Left lung (tissue), 4 donors: ENCODE measurements at regions not wholly inside any gene's neighbourhood (a gene's known extent, or its start where the extent isn't known, plus 50 kb on each side); places are given as distances from the start of the nearest gene placed in this dataset.

ENCODE experiments used
- ATAC-seq: fragments of 200-7000 bp; cut with Tn5 transposase; one replicate; pipeline ENCODE4 v1.9.1; 2020; ENCODE audit warnings: moderate library complexity
- DNase-seq, 4 donors: peaks; one replicate each; pipeline ENCODE4 v3.0.0-alpha.2; 2013 to 2020
- H3K27ac ChIP-seq, 2 donors: fragments of 200-600 bp; sonication (generic) in 1 of 2; one replicate each; pipeline versions ENCODE4 v1.5.0 to v1.8.0; 2020 to 2021
- H3K27me3 ChIP-seq, 2 donors: fragments of 200-600 bp; sonication (generic) in 1 of 2; one replicate each; pipeline versions ENCODE4 v1.5.0 to v1.8.0; 2020 to 2021
- H3K36me3 ChIP-seq, 2 donors: fragments of 200-600 bp; sonication (generic) in 1 of 2; one replicate each; pipeline versions ENCODE4 v1.5.0 to v1.8.0; 2020 to 2021
- H3K4me1 ChIP-seq, 2 donors: fragments of 200-600 bp; one replicate each; pipeline ENCODE4 v1.8.0; 2021
- H3K4me3 ChIP-seq, 2 donors: fragments of 200-600 bp; sonication (generic) in 1 of 2; one replicate each; pipeline versions ENCODE4 v1.5.0 to v1.8.0; 2020 to 2021; ENCODE audit warnings: mild to moderate bottlenecking in 1 of 2
- H3K9me3 ChIP-seq, 2 donors: fragments of 200-600 bp; sonication (generic) in 1 of 2; one replicate each; pipeline versions ENCODE4 v1.5.0 to v1.8.0; 2020 to 2021
- intact Hi-C, 2 donors: fragments of 100-400 bp; cut with DNase I; formaldehyde crosslinking; loops; one replicate each; pipeline versions ENCODE4 v1.11.2 to v1.14.2; 2022
- TF ChIP-seq, protein P1 (sequence below), 2 donors: fragments of 200-600 bp; sonication (generic) in 1 of 2; IDR thresholded peaks; one replicate each; pipeline versions ENCODE4 v1.5.0 to v1.8.0; 2021; ENCODE audit warnings: antibody characterized with exemption in 2 of 2
- donor health status: DM: no; HTN: yes; CAD: no.
- donor health status: DM: no; HTN: no; CAD: no.

GRCh38 chr10:133006202-133006601 lies 63.8 kb upstream of the CFAP46 start:
- peak in 1 of 4 donors; percentile 54 for DNase-seq
- TF ChIP-seq, protein P1, sequence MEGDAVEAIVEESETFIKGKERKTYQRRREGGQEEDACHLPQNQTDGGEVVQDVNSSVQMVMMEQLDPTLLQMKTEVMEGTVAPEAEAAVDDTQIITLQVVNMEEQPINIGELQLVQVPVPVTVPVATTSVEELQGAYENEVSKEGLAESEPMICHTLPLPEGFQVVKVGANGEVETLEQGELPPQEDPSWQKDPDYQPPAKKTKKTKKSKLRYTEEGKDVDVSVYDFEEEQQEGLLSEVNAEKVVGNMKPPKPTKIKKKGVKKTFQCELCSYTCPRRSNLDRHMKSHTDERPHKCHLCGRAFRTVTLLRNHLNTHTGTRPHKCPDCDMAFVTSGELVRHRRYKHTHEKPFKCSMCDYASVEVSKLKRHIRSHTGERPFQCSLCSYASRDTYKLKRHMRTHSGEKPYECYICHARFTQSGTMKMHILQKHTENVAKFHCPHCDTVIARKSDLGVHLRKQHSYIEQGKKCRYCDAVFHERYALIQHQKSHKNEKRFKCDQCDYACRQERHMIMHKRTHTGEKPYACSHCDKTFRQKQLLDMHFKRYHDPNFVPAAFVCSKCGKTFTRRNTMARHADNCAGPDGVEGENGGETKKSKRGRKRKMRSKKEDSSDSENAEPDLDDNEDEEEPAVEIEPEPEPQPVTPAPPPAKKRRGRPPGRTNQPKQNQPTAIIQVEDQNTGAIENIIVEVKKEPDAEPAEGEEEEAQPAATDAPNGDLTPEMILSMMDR (IDR thresholded peaks at IDR 0.05): no peak
- H3K27ac ChIP-seq: no peak overlapping the region
- intact Hi-C loops: no loop called here
- peaks cover 7 to 21% of the 10 kb centered on the region in 2 donors for H3K4me1 ChIP-seq
- H3K36me3 ChIP-seq: no peaks in the 10 kb centered on the region
- peaks cover 0 to 13% of the 10 kb centered on the region in 2 donors for H3K27me3 ChIP-seq
- ATAC-seq: no peak
- H3K9me3 ChIP-seq: no peaks in the 10 kb centered on the region
- no peak overlapping the region for H3K4me3 ChIP-seq

GRCh38 chr10:133004478-133004877 lies 62.1 kb upstream of the CFAP46 start:
- Histone ChIP-seq H3K9me3 (no peaks in the 10 kb centered on the region), H3K36me3 (no peaks in the 10 kb centered on the region), H3K4me3 (no peak overlapping the region), H3K27me3 (peaks cover 0 to 20% of the 10 kb centered on the region in 2 donors), H3K27ac (no peak overlapping the region), H3K4me1 (peaks cover 2 to 15% of the 10 kb centered on the region in 2 donors)
- no peak for ATAC-seq
- TF ChIP-seq, protein P1 (IDR thresholded peaks at IDR 0.05): no peak
- intact Hi-C loops: no loop called here
- peak in 1 of 4 donors; percentile 59 for DNase-seq

DNA sequence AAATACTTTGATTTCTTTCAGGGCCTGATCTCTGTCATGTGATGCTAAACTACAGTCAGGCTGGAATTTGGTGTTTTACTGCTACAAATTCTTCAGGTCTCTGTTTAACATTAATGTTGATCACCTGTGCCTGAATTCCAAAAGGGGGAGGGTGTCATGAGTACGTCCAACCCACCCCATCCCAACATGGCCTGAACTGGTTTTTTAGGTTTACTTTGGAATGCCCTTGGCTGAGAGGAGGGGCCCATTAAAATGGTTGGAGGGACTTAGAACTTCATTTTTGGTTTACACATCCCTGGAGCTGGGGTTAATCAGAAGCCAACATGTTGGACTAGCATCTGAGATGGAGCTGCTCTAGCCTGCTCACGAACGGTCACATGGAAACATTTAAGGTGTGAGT lies 60.8 kb upstream of the CFAP46 start:
- TF ChIP-seq, protein P1 (IDR thresholded peaks at IDR 0.05): no peak
- H3K9me3 ChIP-seq: no peaks in the 10 kb centered on the region
- intact Hi-C loops: no loop called here
- H3K4me1 ChIP-seq: peaks cover 0 to 3% of the 10 kb centered on the region in 2 donors
- no peak overlapping the region for H3K27ac ChIP-seq
- H3K36me3 ChIP-seq: no peaks in the 10 kb centered on the region
- no peak for ATAC-seq
- no peak for DNase-seq
- H3K4me3 ChIP-seq: no peak overlapping the region
- H3K27me3 ChIP-seq: peaks cover 0 to 28% of the 10 kb centered on the region in 2 donors

DNA sequence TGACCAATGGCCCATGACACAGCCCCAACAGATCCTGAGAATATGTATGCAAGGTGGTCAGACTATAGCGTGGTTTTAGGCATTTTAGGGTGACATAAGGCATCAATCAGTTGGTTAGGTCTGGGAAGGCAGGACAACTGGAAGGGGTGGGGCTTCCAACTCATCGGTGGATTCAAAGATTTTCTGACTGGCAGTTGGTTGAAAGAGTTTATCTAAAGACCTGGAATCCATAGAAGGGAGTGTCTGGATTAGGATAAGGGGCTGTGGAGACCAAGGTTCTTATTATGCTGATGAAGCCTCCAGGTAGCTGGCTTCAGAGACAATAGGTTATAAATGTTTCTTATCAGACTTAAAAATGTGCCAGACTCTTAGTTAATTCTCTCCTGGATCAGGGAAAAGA lies 60.3 kb upstream of the CFAP46 start:
- no peaks in the 10 kb centered on the region for H3K9me3 ChIP-seq
- no peak overlapping the region for H3K4me3 ChIP-seq
- DNase-seq (no peak), ATAC-seq (no peak)
- no peaks in the 10 kb centered on the region for H3K4me1 ChIP-seq
- no peaks in the 10 kb centered on the region for H3K36me3 ChIP-seq
- peaks cover 0 to 28% of the 10 kb centered on the region in 2 donors for H3K27me3 ChIP-seq
- TF ChIP-seq, protein P1 (IDR thresholded peaks at IDR 0.05): no peak
- intact Hi-C loops: no loop called here
- no peak overlapping the region for H3K27ac ChIP-seq

DNA sequence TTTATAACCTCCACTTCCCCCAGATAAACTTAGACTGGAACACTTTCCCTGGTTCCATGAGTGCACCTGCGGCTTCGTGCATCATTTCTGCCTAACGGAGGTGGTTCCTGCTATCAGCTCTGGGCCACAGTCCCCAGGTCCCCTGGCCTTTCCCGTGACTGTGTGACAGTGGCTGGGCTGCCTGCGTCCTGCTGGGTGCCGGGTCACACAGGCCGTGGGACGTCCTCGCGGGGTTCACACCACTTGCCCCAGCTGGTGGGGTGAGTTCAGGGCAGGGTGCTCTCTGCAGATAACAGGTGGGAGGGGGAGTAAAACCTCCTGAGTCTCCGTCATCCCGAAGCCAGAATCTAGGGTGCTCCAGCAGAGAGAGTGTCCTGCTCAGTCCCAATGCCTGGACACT lies 58.7 kb upstream of the CFAP46 start:
- Histone ChIP-seq H3K9me3 (no peaks in the 10 kb centered on the region), H3K4me3 (no peak overlapping the region), H3K4me1 (no peaks in the 10 kb centered on the region), H3K36me3 (no peaks in the 10 kb centered on the region), H3K27me3 (peaks cover 0 to 19% of the 10 kb centered on the region in 2 donors), H3K27ac (no peak overlapping the region)
- ATAC-seq (no peak), DNase-seq (peak in 1 of 4 donors; percentile 66)
- TF ChIP-seq, protein P1 (IDR thresholded peaks at IDR 0.05): no peak
- intact Hi-C loops: no loop called here
